Right lobe of liver (tissue), 4 donors: ENCODE measurements at regions not wholly inside any gene's neighbourhood (a gene's known extent, or its start where the extent isn't known, plus 50 kb on each side); places are given as distances from the start of the nearest gene placed in this dataset.

Source experiments
- POLR2A ChIP-seq: fragments of 450-650 bp; IDR thresholded peaks from one replicate; pipeline ENCODE4 v1.6.1; 2017; ENCODE audit warnings: antibody characterized with exemption, mild to moderate bottlenecking
- TF ChIP-seq, protein P1 (sequence below), 4 donors: fragments of 200-600 bp in 3 of 4; fragments of 450-650 bp in 1 of 4; IDR thresholded peaks; one replicate each; pipeline versions ENCODE4 v1.5.1 to v1.8.0; 2016 to 2022; ENCODE audit warnings: antibody characterized with exemption in 4 of 4, mild to moderate bottlenecking in 2 of 4
- donor health status: DM: no; HTN: no; CAD: no.
- donor health status: DM: no; HTN: no; CAD: no.
- donor health status: DM: no; HTN: yes; CAD: no.

DNA sequence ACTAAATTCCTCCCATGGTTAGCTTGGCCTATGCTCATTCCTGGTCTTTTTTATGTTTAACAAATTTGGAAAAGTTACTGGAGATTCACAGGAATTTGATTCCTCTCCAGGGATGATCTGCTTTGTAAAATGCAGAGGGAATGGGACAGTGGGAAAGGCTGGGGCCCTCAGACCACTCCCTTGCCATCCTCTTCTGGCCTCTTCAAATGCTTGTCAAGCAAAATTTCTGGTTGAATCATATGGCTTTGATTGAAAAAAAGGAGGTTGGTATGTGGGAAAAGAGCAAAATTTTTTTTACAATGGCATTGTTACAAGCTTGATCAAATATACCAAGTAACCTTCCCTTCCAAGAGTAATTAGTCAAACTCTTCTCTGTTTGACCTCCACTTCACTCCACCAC, 225.1 kb downstream of the PIK3R1 start:
- TF ChIP-seq, protein P1, sequence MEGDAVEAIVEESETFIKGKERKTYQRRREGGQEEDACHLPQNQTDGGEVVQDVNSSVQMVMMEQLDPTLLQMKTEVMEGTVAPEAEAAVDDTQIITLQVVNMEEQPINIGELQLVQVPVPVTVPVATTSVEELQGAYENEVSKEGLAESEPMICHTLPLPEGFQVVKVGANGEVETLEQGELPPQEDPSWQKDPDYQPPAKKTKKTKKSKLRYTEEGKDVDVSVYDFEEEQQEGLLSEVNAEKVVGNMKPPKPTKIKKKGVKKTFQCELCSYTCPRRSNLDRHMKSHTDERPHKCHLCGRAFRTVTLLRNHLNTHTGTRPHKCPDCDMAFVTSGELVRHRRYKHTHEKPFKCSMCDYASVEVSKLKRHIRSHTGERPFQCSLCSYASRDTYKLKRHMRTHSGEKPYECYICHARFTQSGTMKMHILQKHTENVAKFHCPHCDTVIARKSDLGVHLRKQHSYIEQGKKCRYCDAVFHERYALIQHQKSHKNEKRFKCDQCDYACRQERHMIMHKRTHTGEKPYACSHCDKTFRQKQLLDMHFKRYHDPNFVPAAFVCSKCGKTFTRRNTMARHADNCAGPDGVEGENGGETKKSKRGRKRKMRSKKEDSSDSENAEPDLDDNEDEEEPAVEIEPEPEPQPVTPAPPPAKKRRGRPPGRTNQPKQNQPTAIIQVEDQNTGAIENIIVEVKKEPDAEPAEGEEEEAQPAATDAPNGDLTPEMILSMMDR (IDR thresholded peaks at IDR 0.05), result no peak
- no peak for TF ChIP-seq POLR2A
